ENCODE measurements at regions not wholly inside any gene's neighbourhood (a gene's known extent, or its start where the extent isn't known, plus 50 kb on each side); places are given as distances from the start of the nearest gene placed in this dataset.

DNA sequence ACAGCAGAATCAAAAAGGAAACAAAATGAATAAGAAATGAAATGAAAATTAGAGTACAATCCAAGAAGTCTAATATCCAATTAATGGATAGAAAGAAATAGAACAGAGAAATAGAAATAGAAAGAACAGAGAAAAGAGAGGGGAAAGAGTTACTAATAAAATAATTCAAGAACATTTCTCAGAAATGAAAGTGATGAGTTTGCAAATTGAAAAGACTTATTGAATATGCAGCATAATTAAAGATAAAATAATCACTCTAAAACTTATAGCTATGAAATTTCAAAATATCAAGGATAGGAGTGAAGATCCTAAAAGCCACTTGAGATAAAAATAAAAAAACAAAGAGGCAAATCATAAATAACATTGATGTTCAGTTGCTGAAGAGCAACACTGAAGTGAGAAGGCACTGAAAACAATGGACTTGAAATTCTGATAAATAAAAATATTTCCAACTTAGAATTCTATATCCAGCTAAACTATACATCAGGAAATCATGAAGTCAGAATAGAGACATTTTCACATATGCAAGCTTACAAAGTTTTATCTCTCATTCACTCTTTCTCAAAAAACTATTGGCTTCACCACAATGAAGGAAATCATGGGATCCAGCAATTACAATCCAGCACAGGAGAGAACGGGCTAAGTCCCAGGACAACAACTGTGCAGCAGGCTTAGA, 155.9 kb upstream of the SPATS2L start:
- TF ChIP-seq, protein P1, sequence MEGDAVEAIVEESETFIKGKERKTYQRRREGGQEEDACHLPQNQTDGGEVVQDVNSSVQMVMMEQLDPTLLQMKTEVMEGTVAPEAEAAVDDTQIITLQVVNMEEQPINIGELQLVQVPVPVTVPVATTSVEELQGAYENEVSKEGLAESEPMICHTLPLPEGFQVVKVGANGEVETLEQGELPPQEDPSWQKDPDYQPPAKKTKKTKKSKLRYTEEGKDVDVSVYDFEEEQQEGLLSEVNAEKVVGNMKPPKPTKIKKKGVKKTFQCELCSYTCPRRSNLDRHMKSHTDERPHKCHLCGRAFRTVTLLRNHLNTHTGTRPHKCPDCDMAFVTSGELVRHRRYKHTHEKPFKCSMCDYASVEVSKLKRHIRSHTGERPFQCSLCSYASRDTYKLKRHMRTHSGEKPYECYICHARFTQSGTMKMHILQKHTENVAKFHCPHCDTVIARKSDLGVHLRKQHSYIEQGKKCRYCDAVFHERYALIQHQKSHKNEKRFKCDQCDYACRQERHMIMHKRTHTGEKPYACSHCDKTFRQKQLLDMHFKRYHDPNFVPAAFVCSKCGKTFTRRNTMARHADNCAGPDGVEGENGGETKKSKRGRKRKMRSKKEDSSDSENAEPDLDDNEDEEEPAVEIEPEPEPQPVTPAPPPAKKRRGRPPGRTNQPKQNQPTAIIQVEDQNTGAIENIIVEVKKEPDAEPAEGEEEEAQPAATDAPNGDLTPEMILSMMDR (IDR thresholded peaks at IDR 0.05): no peak
- no peak for TF ChIP-seq ZFX (IDR thresholded peaks at IDR 0.05; ENCODE audit: borderline replicate concordance)
